Hippocampal formation (tissue), 2 donors: ENCODE measurements at regions not wholly inside any gene's neighbourhood (a gene's known extent, or its start where the extent isn't known, plus 50 kb on each side); places are given as distances from the start of the nearest gene placed in this dataset.

Experiments
- DNase-seq, 2 donors: peaks; one replicate each; lab custom pipeline; 2025; lab: John Stamatoyannopoulos, UW

GRCh38 chr2:128437204-128437565, 118.5 kb upstream of the HS6ST1 start:
- no peak for DNase-seq

DNA sequence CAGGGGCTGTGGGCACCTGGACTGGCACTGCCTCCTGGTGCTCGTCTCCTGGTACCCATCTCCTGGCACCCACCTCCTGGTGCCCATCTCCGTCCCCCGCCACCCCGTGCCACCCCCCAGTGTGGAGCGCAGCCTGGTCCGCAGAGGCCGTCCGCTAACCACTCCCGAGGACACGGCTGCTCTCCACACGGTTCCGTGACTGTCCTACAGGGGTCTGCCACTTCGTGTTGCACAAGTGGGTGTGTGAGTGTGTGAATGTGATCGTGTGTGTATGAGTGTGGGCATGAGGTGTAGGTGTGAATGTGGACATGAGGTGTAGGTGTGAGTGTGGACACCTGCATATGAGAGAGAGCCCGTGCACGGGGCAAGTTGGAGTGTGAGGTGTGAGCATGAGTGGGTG, 119.4 kb upstream of the HS6ST1 start:
- no peak for DNase-seq

- DNase-seq, result no peak
Measured at GRCh38 chr2:128438586-128438985, 119.9 kb upstream of the HS6ST1 start.

DNA sequence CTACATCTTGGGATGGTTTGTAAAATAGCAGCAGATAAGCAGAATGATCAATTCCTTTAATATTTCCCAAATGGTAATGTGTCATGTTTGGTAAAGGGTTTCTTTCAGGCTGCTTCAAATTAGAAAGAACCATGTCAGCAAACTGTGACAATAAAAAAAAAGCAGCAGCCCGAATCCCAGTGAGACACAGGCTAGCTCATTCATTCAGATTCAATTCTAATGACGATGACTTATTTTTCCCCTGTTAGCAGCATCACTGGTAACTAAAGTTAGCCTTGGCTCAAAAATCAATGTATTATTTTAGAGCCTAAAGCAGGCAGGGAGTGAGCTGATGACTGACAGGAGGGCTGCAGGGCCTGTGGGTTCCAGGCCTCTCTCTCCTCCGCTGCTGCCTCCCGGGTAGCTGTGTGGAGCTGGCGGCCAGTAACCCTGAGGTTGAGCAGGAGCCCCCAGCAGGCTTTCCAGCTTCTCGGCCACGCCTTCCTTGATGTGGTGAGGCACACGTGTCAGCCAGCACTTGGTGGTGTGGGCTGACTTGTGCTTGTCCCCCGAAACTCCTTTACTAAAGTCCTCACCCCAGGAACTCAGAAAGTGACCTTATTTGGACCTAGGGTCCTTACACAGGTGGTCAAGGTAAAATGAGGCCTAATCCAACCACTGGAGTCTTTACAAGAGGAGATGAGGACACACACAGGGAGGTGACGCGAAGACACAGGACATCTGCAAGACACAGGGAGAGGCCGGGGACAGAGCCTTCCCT, 120.5 kb upstream of the HS6ST1 start:
- no peak for DNase-seq

DNA sequence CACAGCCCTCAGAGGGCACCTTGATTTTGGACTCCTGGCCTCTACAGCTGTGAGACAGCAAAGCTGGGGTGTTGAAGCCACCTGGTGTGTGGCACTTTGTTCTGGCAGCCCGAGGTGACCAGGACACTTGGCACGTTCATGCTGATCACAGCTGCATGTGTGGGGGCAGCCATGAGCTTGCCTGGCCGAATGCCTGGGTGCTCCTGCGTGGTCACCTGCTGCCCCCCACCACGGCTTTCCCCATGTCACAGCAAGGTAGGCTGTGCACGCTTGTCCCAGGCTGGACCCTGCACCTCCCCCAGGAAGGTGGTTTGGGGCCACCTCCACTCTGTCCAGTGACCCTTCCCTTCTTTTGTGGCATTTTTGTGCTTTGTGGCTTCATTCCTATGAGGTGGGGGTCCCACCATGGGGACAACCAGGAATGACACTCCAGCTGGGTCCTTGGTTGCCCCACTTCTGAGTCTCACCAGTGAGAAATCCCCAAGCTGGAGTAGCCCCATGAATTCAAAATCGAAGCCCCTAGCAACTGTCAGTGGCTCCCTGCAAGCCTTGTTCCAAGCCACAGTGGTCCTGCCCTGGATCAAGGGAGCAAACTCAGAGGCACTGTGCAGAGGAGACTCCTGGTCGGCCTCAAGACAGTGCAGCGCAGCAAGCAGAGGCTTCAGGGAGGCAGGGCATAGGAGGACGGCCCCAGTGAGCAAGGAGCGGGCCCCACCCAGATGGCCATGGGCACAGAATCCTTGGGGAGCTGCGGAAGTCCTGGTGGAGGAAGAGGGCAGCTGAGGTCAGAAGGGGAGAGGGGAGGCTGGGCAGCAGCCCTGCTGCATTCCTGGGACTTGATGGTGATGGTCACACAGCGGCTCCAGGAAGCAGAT, 121.4 kb upstream of the HS6ST1 start:
- DNase-seq, result no peak

- DNase-seq, result no peak
Measured at GRCh38 chr2:128440666-128441340, 122.1 kb upstream of the HS6ST1 start.

DNA sequence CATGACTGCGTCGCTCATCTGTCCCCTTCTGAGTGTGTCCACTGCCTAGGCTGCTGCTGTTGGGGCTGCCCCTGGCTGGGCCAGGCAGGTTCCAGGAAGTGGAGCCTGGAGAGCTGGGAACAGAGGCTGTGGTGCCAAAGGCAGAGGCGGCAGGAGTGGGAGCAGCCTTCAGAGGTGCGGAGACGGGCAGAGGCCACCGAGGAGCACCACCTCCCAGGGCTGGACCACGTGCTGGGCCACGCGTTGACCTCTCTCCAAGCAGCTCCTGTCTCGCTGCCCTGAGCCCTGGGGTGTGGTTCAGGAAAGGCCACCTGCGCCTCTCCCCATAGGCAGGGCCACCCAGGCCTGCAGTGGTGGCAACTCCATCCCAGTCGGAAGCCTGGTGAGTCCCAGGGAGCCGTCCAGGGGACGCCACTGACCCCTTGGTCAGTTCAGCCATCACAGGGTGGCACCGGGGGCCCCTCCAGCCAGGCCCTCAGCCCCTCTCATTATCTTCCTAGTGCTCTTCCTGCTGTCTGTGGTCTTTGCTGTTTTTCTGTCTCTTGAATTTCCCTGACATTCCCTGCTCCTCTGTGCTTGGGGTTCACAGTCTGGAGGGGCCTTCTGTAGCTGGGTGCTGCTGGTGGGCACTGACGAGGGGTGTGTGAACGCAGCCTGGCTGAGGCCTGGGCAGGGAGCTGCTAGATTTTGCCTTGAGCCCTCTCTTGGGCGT, 122.8 kb upstream of the HS6ST1 start:
- no peak for DNase-seq

DNA sequence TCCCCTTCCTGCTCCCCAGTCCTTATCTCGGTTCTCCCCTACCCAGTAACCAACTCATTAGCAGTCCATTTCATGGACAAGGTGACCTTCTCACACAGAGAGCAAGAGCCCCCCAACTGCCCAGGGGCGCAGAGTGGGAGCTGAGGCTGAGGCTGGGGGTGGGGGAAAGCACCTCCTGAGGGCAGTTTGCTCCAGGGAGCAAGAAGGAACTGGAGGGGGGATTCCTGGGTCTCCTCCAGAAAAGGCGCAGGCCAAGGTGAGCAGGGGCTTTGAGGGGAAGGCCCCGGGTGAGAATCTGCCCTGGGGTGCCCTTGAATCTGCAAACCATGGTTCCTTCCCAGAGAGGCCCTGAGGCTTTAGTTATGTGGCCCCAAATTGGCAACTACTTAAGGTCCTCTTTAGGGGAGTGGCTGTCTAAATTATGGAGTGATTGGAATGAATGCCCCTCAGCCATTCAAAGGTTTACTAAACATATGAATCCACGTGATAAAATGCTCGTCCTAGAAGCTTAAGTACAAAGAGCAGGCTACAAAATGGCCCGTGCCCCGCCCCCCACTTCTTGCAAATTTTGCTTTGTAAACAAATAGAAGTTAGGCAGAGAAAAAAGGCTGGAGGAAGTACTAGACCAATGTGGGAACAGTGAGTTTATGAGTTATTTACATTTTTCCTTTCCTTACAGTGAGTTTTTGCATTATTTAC, 123.5 kb upstream of the HS6ST1 start:
- no peak for DNase-seq

- DNase-seq, result no peak
Measured at GRCh38 chr2:128442891-128443302, 124.2 kb upstream of the HS6ST1 start.

- DNase-seq, result no peak
Measured at GRCh38 chr2:128444121-128444771, 125.6 kb upstream of the HS6ST1 start.

DNA sequence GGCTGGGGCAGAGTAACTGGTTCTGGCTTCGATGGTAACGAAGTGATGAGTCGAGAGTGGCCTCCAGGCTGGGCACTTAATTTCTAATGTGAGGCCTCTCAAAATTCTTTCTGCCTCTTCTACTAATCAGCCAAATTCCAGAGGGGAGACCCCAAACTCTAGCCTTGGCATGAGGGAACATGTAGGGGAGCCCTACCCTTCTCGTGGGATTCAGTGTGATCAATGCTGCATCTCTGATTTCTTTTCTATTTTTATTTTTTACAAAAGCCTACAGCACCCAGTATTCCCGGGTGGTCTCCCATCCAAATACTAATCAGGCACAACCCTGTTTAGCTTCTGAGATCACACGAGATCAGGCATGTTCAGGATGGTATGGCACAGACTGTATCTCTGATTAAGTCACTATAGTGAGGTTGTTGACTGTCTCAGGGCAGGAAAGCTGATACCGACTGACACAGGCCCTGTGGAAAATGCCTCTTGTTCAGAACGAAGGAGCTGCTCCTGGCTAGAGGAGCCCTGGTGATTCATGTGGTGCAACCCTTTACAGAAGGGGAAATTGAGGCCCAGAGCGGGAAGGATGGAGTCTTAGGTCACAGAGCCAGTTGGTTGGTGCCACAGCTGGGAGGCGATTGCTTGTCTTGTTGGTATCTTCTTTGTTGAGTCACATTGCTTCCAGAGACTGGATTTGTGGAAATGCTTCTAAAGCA, 126.3 kb upstream of the HS6ST1 start:
- DNase-seq, result no peak

- no peak for DNase-seq
Measured at GRCh38 chr2:128445523-128445900, 126.8 kb upstream of the HS6ST1 start.

GRCh38 chr2:128446049-128446873, 127.6 kb upstream of the HS6ST1 start:
- no peak for DNase-seq

DNA sequence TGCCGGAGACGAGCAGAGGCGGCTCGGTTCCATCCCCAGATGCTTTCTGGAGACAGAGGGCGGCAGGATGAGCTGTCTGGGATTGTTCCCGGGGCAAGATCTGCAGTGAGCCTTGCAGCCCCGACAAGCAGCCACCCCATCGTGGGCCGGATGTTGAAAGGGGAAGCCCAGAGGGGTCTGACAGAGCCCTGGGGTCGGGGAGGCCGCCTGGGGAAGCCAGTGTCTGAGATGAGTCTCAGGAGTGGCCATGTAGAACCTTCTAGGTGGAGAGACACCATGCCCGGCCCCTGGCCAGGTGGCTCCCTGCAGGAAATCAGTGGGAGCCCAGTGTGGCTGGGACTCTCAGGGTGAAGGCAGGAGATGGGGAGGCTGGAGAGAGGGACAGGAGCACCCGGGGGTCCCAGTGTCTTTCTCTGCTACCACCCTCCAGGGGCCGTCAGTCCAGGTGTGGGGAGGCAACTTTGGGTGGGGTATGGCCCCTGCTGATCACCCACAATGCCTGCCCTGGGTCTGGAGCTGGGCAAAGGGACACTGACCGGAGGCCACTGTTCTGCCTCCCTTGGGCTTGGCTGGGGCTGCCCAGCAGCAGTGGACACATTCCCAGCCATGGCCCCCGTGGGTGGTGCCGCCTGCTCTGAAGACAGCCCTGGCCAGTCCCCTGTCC, 128.3 kb upstream of the HS6ST1 start:
- no peak for DNase-seq

- no peak for DNase-seq
Measured at GRCh38 chr2:128447538-128447995, 128.9 kb upstream of the HS6ST1 start.

- DNase-seq, result no peak
Measured at GRCh38 chr2:128448331-128449225, 129.9 kb upstream of the HS6ST1 start.

DNA sequence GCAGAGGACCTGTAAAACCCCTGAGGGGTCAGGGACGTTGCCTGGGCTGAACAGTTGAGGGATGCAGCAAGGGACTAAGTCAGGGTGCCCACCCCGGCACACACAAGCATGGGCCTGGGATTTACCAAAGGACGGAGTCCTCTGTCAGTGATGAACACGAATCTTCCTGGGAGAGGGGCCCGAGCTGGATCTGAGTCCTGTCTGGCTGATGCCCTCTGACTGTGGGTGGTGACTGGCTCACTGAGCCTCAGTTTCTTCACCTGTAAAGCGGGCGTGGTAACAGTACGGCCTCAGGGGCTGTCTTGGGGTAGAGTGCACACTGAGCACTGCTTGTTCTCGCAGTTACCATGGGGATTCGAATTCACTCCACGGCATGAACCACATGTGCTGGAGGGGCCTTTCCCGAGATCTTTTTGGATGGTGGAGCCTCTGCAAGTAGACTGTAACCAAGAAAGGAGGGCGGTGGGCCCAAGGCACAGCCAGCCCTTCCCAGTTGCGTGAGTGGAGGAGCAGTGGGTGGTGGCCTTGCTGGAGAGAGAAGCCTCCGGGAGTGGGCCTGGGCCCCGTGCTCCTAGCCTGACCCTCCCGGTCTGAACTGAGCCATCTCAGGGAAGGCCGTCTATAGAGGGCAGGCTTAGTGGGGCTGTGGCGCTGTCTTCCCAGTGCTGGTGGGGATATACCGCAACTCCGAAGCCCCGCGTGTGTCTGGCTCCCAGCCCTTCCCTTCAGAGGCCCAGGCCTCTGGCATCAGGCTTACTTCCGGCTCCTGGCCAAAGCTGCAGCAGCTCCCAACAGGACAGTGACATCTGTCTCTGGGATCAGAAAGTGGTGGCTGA, 130.8 kb upstream of the HS6ST1 start:
- DNase-seq, result no peak
